ENCODE measurements at regions not wholly inside any gene's neighbourhood (a gene's known extent, or its start where the extent isn't known, plus 50 kb on each side); places are given as distances from the start of the nearest gene placed in this dataset.
"Not testable (repeated sequence)": the region's sequence is repeated elsewhere in the genome, so short reads cannot be mapped to it uniquely, and the experiment has no call there.

- no peak for DNase-seq (ENCODE audit: extremely low read depth in 1 of 11, low read depth in 9 of 11, low spot score in 4 of 11)
Measured at GRCh38 chr10:55227967-55228366, 426.9 kb upstream of the PCDH15 start.

- no peak for DNase-seq (ENCODE audit: extremely low read depth in 1 of 11, low read depth in 9 of 11, low spot score in 4 of 11)
Measured at GRCh38 chr10:55224007-55224781, 423.2 kb upstream of the PCDH15 start.

DNA sequence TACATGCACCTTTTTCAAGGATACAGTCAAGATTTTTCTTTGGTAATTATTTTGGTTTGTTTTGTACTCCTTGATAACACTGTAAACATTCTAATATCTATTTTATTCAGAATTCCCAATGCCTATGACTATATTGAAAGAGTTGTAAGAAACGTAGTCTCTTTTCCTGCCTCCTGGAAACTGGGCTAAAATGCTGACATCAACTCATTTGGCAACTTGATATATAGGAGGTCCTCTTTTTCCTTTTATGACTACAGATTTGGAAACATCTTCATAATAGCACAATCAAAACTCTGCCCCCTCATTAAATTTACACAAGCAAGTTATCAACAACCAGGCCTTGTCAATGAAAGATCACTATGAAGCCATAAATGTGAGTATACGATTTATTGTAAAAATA is 422.3 kb upstream of the PCDH15 start:
- no peak for DNase-seq (ENCODE audit: extremely low read depth in 1 of 11, low read depth in 9 of 11, low spot score in 4 of 11)

- no peak for DNase-seq (ENCODE audit: extremely low read depth in 1 of 11, low read depth in 9 of 11, low spot score in 4 of 11)
Measured at GRCh38 chr10:55220975-55221374, 419.9 kb upstream of the PCDH15 start.

GRCh38 chr10:55215699-55216098 is 414.7 kb upstream of the PCDH15 start:
- no peak for DNase-seq (ENCODE audit: extremely low read depth in 1 of 11, low read depth in 9 of 11, low spot score in 4 of 11)

DNA sequence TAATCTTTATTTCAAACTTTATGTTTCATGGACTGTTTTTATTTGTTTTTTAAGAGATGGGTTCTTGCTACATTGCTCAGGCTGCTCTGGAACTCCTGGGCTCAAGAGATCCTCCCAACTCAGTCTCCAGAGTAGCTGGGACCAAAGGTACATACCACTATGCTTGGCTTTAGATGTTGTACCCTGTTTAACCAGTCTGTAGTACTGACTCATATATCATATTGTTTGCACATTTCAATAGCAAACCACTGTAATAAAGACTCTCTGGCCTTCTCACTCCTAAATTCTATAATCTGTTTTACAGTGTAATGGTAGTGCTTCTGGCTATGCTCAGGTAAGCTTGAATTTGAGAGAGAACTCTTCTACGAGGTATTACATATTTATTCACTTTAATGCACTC is 413.6 kb upstream of the PCDH15 start:
- no peak for DNase-seq (ENCODE audit: extremely low read depth in 1 of 11, low read depth in 9 of 11, low spot score in 4 of 11)

GRCh38 chr10:55212051-55212450 is 411.0 kb upstream of the PCDH15 start:
- no peak for DNase-seq (ENCODE audit: extremely low read depth in 1 of 11, low read depth in 9 of 11, low spot score in 4 of 11)

DNA sequence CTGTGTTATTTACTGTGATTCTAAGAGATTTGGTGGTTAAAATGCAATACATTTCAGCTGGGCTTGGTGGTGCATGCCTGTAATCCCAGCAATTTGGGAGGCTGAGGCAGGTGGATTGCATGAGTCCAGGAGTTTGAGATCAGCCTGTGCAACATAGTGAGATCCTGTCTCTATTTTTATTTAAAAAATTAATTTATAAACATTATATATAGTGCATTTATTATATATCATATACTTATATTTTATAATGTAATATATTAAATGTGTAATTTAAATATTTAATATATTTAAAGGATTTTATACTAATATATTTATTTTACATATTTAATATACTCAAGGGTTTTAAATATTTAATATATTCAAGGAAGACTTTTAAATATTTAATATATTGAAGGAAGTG is 402.8 kb upstream of the PCDH15 start:
- DNase-seq (ENCODE audit: extremely low read depth in 1 of 11, low read depth in 9 of 11, low spot score in 4 of 11) = no peak

DNA sequence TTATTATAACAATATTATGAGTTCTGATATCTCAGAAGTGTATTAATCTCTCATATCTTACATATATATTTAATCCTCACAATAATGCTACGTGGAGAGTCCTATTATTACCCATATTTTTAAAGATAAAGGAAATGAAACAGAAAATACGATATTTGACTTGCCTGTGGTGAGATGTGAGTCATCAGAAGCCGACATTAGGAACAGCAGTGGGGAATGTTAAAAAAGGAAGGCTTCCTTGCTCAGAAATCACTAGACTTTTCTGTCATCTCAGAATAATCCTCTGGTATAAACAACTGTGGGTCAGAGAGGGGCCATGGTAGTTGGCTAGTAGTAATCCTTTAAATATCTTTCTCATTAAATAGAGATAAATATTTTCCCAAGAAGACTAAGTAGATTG is 402.3 kb upstream of the PCDH15 start:
- DNase-seq (ENCODE audit: extremely low read depth in 1 of 11, low read depth in 9 of 11, low spot score in 4 of 11) = no peak

GRCh38 chr10:55200020-55200419 is 399.0 kb upstream of the PCDH15 start:
- DNase-seq (ENCODE audit: extremely low read depth in 1 of 11, low read depth in 9 of 11, low spot score in 4 of 11) = no peak

DNA sequence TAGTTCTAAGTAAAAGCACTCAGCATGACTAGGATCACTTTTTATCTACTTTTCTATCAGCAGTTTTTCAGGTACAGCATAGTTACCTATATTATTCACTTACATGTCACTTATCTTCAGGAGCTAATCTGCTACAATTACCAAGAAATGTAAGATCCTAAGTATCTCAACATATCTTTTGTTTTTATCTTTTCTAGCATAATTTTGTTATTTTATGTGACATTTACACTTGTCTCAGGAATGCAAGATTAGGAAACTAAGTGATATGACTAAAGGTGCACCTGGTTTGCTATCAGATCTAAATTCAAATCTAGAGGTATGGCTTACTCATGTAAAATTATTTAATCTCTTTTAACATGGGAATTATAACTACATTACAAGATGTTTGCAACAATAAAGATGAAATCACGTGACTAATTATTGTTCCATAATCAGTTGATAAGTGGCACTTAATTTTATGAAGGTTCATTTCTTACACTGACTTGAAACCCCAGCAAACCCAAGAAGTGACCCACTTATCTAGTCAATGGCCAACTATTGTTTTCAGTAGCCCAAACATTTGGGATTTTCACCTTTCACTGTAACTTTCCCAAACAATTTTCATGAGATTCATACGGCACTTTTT is 390.3 kb upstream of the PCDH15 start:
- no peak for DNase-seq (ENCODE audit: extremely low read depth in 1 of 11, low read depth in 9 of 11, low spot score in 4 of 11)

GRCh38 chr10:55183993-55184392 is 383.0 kb upstream of the PCDH15 start:
- no peak for DNase-seq (ENCODE audit: extremely low read depth in 1 of 11, low read depth in 9 of 11, low spot score in 4 of 11)

GRCh38 chr10:55180357-55180756 is 379.3 kb upstream of the PCDH15 start:
- DNase-seq (ENCODE audit: extremely low read depth in 1 of 11, low read depth in 9 of 11, low spot score in 4 of 11) = no peak

- DNase-seq (ENCODE audit: extremely low read depth in 1 of 11, low read depth in 9 of 11, low spot score in 4 of 11) = no peak
Measured at GRCh38 chr10:55174419-55174818, 373.4 kb upstream of the PCDH15 start.

DNA sequence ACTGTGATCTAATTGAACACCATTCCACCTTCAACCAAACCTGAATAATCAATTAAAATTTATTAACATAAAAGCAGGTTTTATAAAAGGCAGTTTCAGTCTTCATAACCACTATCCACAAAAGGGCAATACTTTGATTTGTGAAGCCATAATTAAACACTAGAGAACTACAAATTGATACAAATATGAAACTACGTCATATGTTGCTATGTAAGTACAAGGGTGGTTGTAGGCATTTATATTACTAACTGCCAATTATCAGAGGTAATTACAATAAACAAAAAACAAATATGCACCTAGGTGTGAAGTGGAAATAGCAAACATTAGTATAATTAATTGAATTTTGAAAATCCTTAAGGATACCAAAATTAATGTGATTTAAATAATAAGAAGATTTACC is 368.5 kb upstream of the PCDH15 start:
- DNase-seq (ENCODE audit: extremely low read depth in 1 of 11, low read depth in 9 of 11, low spot score in 4 of 11) = no peak

DNA sequence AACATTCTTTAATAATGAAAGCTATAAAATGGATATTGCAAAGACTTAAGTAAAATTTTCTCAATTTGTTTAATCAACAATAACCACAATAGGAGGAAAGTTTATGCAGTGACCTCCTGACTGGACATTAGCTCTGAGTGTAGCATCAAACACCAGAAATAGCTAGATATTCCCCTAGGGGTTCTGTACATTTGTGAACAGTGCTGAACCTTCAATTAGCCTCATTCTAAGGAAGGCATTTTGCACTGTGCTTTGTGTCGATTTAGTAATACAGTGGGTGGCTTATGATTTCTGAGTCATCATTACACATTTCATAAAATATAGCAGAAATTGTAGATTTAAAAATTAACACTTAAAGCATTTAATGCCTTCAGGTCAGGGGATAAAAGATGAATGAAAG is 367.3 kb upstream of the PCDH15 start:
- no peak for DNase-seq (ENCODE audit: extremely low read depth in 1 of 11, low read depth in 9 of 11, low spot score in 4 of 11)

GRCh38 chr10:55163388-55163979 is 362.5 kb upstream of the PCDH15 start:
- no peak for DNase-seq (ENCODE audit: extremely low read depth in 1 of 11, low read depth in 9 of 11, low spot score in 4 of 11)

- not testable (repeated sequence) for DNase-seq (ENCODE audit: extremely low read depth in 1 of 11, low read depth in 9 of 11, low spot score in 4 of 11)
Measured at GRCh38 chr10:55162321-55162720, 361.3 kb upstream of the PCDH15 start.

DNA sequence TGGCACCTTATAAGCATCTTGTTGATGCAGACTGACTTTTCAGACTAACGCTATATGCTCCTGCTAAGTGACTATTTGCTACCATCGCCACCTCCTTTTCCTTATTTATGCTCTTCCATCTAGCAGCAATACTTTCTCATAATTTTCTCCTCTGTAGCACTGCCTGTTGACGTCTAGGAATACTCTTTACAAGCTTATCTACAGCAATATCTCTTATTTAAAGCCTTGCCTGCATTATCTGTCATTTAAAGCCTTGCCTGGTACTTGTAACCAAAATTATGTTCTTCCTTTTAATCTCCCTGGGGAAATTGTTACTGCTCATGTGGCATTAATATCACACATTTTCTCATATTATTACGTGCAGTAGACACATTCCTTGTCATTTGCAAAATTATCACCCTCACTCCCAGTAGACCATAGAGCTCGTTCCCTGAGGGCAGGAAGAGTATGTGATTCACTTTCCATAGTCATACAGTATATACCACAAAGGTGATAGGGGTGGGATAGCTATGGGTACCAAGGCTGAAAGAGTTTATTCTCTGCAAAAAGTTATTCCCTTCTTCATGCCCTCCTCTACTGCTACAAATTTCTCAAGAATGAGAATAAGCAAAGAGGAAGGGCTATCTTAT is 359.7 kb upstream of the PCDH15 start:
- no peak for DNase-seq (ENCODE audit: extremely low read depth in 1 of 11, low read depth in 9 of 11, low spot score in 4 of 11)

- no peak for DNase-seq (ENCODE audit: extremely low read depth in 1 of 11, low read depth in 9 of 11, low spot score in 4 of 11)
Measured at GRCh38 chr10:55158633-55159032, 357.6 kb upstream of the PCDH15 start.

Measured in renal cortex interstitium (tissue), 11 donors.